HuH-7 (cell line): ENCODE measurements at regions not wholly inside any gene's neighbourhood (a gene's known extent, or its start where the extent isn't known, plus 50 kb on each side); places are given as distances from the start of the nearest gene placed in this dataset.

Source experiments
- DNase-seq: peaks from one replicate; pipeline ENCODE4 v3.0.0; 2011; ENCODE audit warnings: low spot score

- DNase-seq = no peak
Measured at GRCh38 chr5:15447209-15447608, 52.8 kb upstream of the FBXL7 start.

GRCh38 chr5:15446552-15446951 lies 53.4 kb upstream of the FBXL7 start:
- no peak for DNase-seq

GRCh38 chr5:15442193-15442570 lies 57.8 kb upstream of the FBXL7 start:
- no peak for DNase-seq

- DNase-seq = no peak
Measured at GRCh38 chr5:15441433-15442192, 58.4 kb upstream of the FBXL7 start.

GRCh38 chr5:15440434-15440833 lies 59.5 kb upstream of the FBXL7 start:
- DNase-seq = no peak

GRCh38 chr5:15439801-15440200 lies 60.2 kb upstream of the FBXL7 start:
- DNase-seq = no peak

- DNase-seq = no peak
Measured at GRCh38 chr5:15433709-15434108, 66.3 kb upstream of the FBXL7 start.

GRCh38 chr5:15431923-15432322 lies 68.1 kb upstream of the FBXL7 start:
- DNase-seq = no peak

- DNase-seq = no peak
Measured at GRCh38 chr5:15425766-15426165, 74.2 kb upstream of the FBXL7 start.

GRCh38 chr5:15424769-15425168 lies 75.2 kb upstream of the FBXL7 start:
- DNase-seq = no peak

- no peak for DNase-seq
Measured at GRCh38 chr5:15421921-15422412, 78.0 kb upstream of the FBXL7 start.

GRCh38 chr5:15421381-15421780 lies 78.6 kb upstream of the FBXL7 start:
- DNase-seq = no peak

GRCh38 chr5:15420201-15420600 lies 79.8 kb upstream of the FBXL7 start:
- no peak for DNase-seq

GRCh38 chr5:15417156-15417555 lies 82.8 kb upstream of the FBXL7 start:
- no peak for DNase-seq

- DNase-seq = no peak
Measured at GRCh38 chr5:15406478-15406877, 93.5 kb upstream of the FBXL7 start.

GRCh38 chr5:15393146-15393545 lies 106.8 kb upstream of the FBXL7 start:
- DNase-seq = no peak

GRCh38 chr5:15391704-15392397 lies 108.1 kb upstream of the FBXL7 start:
- no peak for DNase-seq

GRCh38 chr5:15388866-15389265 lies 111.1 kb upstream of the FBXL7 start:
- no peak for DNase-seq

GRCh38 chr5:15387931-15388524 lies 112.0 kb upstream of the FBXL7 start:
- DNase-seq = no peak

- no peak for DNase-seq
Measured at GRCh38 chr5:15386122-15386521, 113.9 kb upstream of the FBXL7 start.

- no peak for DNase-seq
Measured at GRCh38 chr5:15385553-15385952, 114.4 kb upstream of the FBXL7 start.

- DNase-seq = no peak
Measured at GRCh38 chr5:15385037-15385436, 114.9 kb upstream of the FBXL7 start.

- DNase-seq = no peak
Measured at GRCh38 chr5:15384581-15384980, 115.4 kb upstream of the FBXL7 start.
